SK-N-SH treated with all-trans-retinoic acid at 6 μM for 48 hours (cell line): ENCODE measurements at regions not wholly inside any gene's neighbourhood (a gene's known extent, or its start where the extent isn't known, plus 50 kb on each side); places are given as distances from the start of the nearest gene placed in this dataset.

ENCODE experiments used
- ARNTL ChIP-seq: fragments of 450-650 bp; formaldehyde crosslinking; IDR thresholded peaks from 2 replicates; pipeline ENCODE4 v1.5.0; 2020; ENCODE audit warnings: low read depth, mild to moderate bottlenecking, moderate library complexity, borderline replicate concordance
- CSDC2 ChIP-seq: fragments of 250-450 bp; sonication (Bioruptor Pico); IDR thresholded peaks from 2 replicates; pipeline ENCODE4 v1.5.0; 2020; ENCODE audit warnings: mild to moderate bottlenecking, moderate library complexity
- ESRRG ChIP-seq: fragments of 250-450 bp; sonication (Bioruptor Pico); IDR thresholded peaks from 2 replicates; pipeline ENCODE4 v1.6.1; 2021; ENCODE audit warnings: mild to moderate bottlenecking
- GLIS3 ChIP-seq: fragments of 250-450 bp; sonication (Bioruptor Pico); IDR thresholded peaks from 2 replicates; pipeline ENCODE4 v1.5.0; 2020; ENCODE audit warnings: mild to moderate bottlenecking, moderate library complexity
- PATZ1 ChIP-seq: fragments of 250-450 bp; sonication (Bioruptor Pico); IDR thresholded peaks from 2 replicates; pipeline ENCODE4 v1.8.0; 2020; ENCODE audit warnings: mild to moderate bottlenecking, moderate library complexity, borderline replicate concordance
- PPARA ChIP-seq: fragments of 250-450 bp; sonication (Bioruptor Pico); IDR thresholded peaks from 2 replicates; pipeline ENCODE4 v1.5.0; 2020; ENCODE audit warnings: mild to moderate bottlenecking, borderline replicate concordance
- RARB ChIP-seq: fragments of 250-450 bp; sonication (Bioruptor Pico); IDR thresholded peaks from 2 replicates; pipeline ENCODE4 v1.8.0; 2021; ENCODE audit warnings: mild to moderate bottlenecking, moderate library complexity
- TSHZ2 ChIP-seq: fragments of 250-450 bp; sonication (Bioruptor Pico); IDR thresholded peaks from 2 replicates; pipeline ENCODE4 v1.5.0; 2020; ENCODE audit warnings: mild to moderate bottlenecking, moderate library complexity
- ZC3H10 ChIP-seq: fragments of 250-450 bp; sonication (Bioruptor Pico); IDR thresholded peaks from 2 replicates; pipeline ENCODE4 v1.5.1; 2021; ENCODE audit warnings: mild to moderate bottlenecking, moderate library complexity
- ZFP30 ChIP-seq: fragments of 450-650 bp; formaldehyde crosslinking; IDR thresholded peaks from 2 replicates; pipeline ENCODE4 v1.5.0; 2022; ENCODE audit warnings: mild to moderate bottlenecking, moderate library complexity
- ZNF8 ChIP-seq: fragments of 450-650 bp; formaldehyde crosslinking; IDR thresholded peaks from 2 replicates; pipeline ENCODE4 v1.5.0; 2020; ENCODE audit warnings: mild to moderate bottlenecking, moderate library complexity

GRCh38 chrX:39167791-39168190, 366.5 kb downstream of the MID1IP1 start:
- no peak for TF ChIP-seq PATZ1 (CRISPR knock-in tag)
- no peak for TF ChIP-seq ARNTL (CRISPR knock-in tag)
- TF ChIP-seq GLIS3: no peak
- no peak for TF ChIP-seq ESRRG
- TF ChIP-seq TSHZ2 (CRISPR knock-in tag): no peak
- TF ChIP-seq ZFP30 (CRISPR knock-in tag): no peak
- no peak for TF ChIP-seq ZNF8 (CRISPR knock-in tag)
- no peak for TF ChIP-seq RARB (CRISPR knock-in tag)
- no peak for TF ChIP-seq PPARA (CRISPR knock-in tag)
- TF ChIP-seq CSDC2: no peak
- TF ChIP-seq ZC3H10 (CRISPR knock-in tag): no peak
